SW 1271 (cell line): ENCODE measurements at regions not wholly inside any gene's neighbourhood (a gene's known extent, or its start where the extent isn't known, plus 50 kb on each side); places are given as distances from the start of the nearest gene placed in this dataset.
A peak's percentile ranks its signal among the peaks of the same experiment; 100 is the strongest.
"Not testable (repeated sequence)": the region's sequence is repeated elsewhere in the genome, so short reads cannot be mapped to it uniquely, and the experiment has no call there.

Experiments used
- DNase-seq, 2 experiments: peaks; one replicate each; lab custom pipeline; 2025; lab: John Stamatoyannopoulos, UW

DNA sequence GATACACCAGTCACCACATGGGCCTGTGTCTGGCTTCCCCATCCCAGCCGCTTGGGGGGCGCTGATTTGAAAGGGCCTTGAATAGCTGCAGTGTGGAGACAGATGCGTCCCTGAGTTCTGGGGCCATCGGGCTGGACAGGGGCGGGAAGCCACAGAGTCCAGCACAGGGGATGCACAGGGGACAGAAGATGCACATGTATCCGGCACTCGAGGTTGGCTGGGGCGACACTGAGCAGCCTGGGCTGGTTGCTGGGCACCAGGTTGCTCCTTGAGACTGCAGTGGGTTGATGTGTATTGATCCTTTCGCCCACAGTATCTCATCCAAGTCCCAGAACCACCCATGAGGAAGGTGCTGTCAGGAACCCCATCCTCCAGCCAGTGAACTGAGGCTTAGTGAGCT lies 99.3 kb upstream of the SYT13 start:
- no peak for DNase-seq

DNA sequence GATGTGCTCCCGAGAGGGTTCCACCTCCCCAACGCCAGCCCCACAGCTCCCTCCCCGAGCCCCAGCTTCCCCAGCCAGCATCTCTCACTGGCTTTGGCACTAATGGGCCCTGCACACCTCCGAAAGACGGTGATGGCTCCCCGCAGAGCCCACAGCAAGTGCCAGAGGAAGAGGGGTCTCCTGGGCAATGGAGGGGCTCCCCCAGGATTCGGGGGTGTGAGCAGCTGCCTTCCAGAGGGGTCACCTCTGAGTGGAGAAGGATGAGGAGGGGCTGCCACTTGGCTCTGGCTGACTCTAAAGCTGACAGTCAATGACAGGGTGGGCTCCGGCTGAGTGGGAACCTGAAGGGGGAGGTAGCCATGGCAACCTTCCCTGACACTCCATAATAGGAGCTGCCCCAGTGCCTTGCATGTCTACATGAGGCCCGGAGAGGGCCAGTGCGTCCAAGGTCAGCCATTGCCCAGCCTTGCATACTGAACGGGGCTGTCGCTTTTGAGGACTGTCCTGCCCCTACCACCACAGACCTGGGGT lies 98.6 kb upstream of the SYT13 start:
- DNase-seq: no peak

DNA sequence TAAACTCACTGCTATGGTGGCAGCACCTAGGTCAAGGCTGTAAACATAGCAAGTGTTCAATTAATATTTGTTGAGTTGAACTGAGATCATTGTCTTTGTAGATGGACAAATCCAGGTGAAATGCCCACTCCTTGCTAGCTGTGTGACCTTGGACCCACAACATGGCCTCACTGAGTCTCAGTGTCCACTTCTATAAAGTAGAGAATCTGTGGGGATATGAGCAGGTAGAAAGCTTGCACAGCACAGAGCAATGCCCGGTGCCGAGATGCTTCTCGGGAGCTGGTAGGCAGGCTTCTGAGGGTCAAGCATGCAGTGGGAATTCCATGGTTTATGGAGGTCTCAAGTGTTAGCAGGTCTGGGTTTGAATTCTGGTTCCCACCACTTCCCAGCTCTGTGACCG lies 97.9 kb upstream of the SYT13 start:
- no peak for DNase-seq

DNA sequence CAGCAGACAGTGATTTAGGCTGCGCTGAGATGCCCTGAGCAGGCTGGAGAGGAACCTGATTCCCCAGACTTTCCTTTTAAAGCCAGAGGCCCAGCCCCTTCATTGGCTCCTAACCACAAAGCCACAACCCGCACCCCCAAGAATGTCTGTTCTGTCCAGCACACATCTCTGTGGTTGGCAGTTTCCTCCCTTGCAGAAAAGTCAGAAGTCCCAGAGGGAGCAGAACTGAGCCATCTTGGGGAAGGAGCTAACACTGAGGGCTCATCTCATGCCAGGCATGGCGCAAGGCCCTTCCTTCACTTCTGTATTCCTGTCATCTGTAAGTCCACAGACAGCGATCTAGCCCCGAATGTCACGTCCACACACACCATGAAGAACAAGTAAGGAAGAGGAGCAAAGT lies 97.1 kb upstream of the SYT13 start:
- DNase-seq: no peak

DNA sequence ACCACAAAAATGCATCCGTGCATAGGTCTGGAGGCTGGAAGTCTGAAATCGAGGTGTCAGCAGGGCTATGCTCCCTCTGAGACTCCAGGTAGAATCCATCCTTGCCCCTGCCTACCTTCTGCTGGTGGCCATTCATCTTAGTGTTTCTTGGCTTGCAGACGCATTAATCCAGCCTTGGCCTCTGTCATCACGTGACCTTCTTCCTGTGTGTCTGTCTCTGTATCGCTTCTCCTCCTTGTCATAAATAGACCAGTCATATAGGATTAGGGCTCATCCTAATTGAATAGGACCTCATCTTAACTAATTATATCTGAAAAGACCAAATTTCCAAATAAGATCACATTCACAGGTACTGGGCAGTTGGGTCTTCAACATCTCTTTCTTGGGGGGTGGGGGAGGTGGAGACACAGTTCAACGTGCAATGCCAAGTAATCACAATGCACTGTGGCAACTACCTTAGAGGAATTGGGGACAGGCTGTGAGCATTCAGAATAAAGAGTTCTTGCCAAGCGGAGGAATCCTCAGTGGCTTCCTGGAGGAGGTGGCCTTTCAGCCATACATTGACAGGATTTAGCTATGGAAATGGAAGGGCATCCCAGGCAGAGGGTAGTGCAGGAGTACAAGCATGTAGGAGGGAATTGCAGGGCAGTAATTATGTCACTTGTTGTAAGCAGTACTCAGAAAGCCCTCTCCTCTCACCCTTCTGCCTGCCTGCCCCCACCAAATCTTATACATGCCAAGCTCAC lies 96.2 kb upstream of the SYT13 start:
- DNase-seq: no peak

DNA sequence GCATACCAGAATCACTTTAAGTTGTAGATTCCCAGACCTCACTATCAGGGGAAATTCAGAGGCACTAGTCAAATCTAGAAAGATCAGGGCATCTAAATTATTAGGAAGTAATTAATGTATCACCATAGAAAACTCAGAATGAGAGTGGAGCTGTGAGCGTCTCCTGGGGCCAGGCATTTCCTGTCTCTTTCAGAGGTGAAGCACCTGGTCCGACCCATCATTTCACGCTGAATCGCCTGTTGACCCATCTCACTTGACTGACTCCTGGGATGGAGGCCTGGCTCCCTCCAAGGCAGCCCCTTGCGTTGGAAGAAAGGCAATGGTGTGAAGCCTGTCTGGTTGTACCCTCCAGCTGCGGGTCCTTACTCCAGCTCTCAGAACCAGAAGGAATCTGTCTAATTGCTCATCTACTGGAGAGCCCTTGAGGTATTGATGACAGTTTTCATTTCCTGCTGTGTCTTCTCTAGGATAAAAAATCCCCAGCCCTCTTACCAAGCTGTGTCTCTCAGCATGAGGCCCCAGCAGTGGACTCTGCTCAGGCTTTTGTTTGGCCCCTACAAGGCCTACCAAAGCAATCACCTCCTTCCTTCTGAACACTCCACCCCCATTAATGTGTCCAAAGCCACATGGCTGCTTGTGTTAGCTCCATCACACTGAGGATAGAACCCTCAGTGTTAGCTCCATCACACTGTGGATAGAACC lies 93.2 kb upstream of the SYT13 start:
- DNase-seq: no peak

DNA sequence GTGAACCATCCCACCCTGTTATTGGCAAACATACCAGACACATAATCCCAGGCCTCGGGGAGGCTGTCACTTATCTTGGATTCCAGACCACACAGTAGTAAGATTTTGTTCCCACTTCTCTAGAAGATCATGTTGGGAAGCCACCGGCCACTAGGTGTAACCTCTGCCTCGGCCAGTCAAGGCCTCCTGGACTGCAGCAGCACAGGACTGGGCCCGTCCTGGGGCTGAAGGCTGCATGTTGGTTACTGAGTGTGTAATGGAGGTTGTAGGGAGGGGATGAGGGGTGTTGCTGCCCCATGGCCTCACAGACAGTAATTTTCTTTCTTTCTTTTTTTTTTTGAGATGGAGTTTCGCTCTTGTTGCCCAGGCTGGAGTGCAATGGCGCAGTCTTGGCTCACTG lies 92.4 kb upstream of the SYT13 start:
- no peak for DNase-seq

DNA sequence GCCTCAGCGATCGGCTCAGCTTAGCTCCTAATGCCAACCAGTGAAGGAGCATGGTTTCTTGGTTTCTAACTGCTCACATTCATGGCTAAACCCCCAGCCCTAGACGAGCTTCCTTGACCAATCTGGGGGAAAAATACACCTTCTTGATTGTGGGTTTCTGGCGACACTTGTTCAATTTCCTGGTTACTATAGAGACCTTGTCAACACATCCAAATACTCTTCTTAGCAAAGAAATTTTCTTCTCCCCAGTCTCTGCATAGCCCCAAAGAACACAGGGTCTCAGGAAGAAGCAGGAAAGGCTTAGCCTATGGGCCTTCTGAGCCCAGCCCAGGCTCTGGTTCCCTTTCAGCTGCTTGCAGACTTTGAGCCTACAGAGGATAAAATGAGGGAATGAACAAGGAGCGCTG lies 88.5 kb upstream of the SYT13 start:
- DNase-seq: no peak

DNA sequence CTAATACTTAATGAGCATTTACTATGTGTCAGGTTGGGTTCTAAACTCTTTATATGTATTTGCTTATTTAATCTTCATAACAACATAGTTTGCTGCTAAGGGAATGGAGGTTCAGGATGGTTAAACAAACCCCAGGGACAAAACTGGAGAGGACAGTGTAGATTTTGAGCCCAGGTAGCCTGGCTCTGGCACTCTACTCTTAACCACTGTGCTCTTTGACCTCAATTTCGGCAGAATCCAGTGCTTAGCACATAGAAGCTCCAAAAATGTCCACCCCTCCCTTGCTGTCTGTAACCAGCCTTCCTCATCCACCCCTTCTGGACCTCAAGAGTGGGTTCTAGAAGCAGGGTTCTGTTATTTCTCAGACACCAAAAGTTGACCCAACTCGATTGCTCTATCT lies 88.0 kb upstream of the SYT13 start:
- no peak for DNase-seq

DNA sequence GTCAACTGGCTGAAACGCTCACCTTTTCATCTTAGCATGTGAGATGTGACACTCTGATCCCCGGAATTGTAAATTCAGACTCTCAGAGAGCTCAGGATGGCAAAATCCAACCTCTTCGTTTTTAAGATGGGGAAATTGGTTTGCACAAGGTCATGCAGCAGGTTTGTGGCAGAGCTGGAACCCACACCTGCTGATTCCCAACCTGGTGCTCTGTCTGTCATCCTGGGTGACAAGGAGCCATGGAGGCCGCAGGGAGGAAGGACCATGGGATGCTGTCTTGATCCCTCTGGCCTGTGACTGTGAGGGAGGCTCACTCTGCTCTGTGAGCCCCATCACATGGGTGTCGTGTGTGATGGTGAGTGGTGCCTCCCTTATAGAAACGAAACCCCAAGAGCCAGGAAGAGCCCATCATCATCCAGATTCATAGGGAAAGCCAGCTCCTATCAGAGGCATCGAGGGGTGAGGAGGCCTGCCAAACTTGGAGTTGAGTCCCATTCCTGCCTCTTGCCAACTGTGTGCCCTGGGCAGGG lies 87.4 kb upstream of the SYT13 start:
- no peak for DNase-seq

DNA sequence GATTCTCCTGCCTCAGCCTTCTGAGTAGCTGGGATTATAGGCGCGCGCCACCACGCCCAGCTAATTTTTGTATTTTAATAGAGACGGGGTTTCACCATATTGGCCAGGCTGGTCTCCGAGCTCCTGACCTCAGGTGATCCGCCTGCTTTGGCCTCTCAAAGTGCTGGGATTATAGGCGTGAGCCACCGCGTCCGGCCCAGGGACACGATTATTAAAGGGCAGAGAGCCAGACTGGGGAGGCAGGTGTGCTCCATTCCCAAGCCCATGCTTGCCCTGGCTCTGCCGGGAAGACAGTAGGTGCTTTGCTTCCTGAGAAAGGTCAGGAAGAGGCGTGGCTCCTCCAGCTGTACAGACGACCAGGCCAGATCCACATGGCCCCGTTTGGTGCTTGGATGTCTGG lies 86.3 kb upstream of the SYT13 start:
- not testable (repeated sequence) for DNase-seq

DNA sequence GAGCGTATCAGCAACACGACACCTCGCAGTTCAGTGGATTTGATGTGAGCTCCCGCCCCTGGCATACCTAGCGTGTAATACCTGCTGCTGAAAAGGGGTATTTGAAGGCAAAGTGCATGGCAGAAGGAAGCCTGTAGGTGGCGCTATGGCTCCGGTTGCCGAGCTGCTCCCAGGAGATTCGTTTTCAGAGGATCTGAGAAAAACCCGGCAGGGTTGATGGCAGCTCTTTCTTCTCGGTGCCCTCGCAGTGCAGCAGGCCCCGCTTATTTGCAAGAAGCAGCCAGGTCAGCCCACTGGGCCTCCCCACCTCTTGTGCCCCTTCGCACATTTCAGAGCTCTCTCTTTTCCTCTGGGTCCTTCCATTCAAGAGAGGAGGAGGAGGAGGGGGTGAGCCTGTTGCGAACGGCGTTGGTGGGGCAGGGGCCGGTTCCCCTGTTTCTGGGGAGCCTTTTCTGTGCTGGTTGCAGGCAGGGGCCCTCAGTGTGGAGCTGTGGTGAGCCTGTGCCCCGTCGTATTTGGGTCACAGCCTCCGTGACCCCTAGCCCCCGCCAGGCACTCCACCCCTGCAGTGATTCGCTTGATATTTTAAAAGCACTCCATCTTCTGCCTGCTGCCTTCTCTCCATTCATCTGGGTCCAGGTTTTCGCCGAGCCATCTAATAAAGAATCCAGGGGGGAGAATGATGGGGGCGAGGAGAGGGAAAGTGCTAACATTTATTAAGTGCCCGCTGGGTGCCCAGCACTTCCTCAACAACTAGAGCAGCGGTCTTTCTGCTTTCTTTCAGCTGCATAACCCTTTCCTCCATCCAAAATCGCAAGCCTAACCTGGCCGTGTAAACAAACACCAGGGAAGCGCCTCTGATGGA lies 85.3 kb upstream of the SYT13 start:
- DNase-seq: peak in 1 of 2 experiments; percentile 53

DNA sequence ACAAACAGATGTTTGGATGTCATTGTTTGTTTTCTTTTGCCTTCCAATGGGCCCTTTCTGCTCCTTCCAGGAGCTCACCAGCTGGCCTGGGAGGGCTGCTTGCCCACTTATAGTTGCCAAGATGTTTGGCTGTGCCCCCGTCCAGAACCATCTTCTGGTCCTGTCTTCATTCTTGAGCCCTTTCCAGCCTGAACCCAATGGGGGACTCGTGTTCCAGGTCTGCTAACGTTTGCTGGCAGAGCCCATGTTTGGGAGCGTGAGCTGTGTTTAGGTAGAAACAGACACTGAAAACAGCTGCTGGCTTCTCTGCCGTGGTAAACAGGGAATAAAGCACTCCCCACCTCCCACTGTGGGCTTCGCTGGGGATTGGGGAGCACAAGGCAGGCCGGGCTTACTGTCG lies 83.2 kb upstream of the SYT13 start:
- no peak for DNase-seq

DNA sequence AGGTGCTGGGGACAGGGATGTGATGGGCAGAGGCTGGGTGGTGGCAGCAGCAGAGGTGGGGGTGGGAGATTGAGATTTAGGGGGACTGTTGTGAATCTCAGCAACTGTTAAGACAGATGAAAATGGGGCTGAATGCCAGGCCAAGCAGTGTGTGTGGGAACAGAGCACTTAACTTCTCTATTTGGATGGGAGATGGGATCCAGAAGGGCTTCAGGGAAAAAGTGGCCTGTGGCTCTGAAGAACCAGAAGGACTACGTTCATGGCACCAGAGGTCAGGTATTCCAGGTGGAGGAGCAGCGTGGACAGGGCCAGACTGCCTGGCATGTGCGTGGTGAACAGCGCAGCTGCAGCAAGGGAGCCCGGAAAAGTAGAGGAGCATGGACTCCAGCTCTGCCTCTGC lies 82.6 kb upstream of the SYT13 start:
- no peak for DNase-seq

DNA sequence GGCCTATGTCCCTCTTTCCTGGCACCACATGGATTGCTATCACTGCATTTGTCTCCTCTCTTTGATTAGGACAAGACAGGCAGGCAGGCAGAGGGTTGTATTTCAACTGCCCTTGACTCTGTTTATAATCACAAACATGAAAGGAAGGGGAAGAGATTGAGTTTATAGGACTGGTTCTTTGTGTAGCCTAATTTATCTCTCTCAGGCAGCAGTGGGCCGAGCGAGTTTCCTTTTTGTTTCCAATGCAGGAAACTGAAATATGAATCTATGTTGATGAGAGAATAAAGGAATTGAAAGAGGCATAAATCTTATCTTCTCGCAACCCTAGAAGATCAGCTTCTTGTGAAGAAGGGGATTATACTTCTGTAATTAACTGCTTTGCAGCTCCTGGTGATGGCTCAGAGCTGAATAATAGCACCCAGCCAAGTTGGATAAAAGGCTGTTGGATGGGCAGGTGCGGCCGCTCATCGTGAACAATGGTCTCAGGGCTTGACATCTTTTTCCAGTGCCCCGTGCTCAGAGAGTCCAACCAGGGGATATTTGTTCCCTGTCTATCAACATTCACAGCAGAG lies 80.6 kb upstream of the SYT13 start:
- no peak for DNase-seq

DNA sequence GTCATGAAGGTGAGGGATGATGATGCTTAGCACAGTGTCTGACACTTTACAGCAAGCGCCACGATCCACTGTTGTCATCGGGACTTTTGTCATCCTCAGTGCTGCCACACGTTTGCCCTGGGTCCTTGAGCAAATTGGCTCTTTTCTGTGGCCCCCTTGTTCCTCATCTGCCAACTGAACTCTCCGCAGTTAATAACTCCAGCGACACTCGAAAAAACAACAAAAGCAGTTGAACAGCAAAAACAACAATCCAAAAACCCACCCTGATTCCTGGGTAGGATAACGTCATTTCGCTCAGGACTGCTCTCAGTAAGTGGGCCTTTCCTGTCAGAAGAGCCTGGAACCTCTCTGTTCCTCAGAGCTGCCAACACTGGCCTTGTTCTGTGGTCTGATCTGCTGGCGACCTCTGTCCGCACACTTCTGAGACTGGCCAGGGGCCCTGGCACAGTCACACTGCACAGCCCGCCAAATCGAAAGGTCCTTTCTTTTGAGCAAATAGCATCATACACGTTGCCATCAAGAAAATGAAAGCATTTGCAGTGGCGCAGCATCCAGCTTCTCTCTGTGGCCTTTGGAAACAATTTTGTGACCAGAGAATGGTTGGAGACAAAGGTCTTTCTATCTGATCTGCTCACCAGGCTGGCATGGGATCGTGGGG lies 79.9 kb upstream of the SYT13 start:
- no peak for DNase-seq

DNA sequence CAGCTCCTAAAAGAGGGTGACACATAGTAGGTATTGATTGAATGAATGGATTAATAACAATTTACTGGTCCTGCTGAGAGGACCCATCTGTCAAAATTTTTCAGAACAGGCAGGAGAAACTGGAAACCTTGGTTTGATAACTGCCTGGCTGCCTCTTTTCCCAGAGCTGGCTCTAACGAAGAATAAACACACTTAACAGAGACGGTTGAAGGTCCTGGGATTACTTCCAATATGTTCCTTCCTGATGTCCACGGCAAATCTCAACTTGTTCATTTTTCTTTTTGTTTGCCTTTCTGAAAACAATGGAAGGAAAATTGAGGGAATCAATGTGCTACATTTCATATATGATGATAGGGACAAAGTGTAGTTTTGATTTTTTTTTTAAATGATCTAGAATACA lies 76.5 kb upstream of the SYT13 start:
- no peak for DNase-seq

DNA sequence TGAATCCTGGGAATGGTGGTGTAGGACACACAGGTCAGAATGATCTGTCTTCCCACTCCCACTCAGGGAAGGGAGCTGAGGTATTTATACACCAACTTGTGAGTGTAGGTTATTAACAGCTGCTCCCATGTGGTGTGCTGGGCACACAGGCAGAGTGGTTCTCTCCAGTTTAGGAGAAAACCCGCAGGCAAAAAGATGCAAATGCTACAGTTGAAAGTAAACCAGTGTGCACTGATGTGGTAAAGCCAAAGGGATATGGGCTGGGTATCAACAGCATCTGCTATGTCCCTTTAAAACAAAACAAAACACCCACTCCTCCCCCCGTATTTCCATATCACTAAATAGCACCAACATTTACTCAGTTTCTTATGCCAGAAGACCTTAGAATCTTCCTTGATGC lies 75.4 kb upstream of the SYT13 start:
- no peak for DNase-seq

DNA sequence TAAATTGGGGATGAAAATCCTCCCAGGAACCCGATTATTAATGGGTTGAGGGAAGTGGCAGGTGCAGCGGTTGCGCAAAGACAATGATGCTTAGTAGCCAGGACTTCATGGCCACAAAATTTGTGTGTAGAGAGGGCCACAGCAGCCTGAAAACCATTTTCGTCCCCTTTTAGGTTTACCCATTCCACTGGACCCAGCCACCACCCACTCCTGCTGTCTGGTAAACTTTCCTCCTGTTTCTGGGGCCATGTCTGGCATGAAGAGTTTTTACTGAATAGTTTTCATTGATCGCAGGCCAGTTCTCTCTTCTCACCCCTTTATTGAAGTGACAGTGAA lies 69.5 kb upstream of the SYT13 start:
- DNase-seq: no peak

DNA sequence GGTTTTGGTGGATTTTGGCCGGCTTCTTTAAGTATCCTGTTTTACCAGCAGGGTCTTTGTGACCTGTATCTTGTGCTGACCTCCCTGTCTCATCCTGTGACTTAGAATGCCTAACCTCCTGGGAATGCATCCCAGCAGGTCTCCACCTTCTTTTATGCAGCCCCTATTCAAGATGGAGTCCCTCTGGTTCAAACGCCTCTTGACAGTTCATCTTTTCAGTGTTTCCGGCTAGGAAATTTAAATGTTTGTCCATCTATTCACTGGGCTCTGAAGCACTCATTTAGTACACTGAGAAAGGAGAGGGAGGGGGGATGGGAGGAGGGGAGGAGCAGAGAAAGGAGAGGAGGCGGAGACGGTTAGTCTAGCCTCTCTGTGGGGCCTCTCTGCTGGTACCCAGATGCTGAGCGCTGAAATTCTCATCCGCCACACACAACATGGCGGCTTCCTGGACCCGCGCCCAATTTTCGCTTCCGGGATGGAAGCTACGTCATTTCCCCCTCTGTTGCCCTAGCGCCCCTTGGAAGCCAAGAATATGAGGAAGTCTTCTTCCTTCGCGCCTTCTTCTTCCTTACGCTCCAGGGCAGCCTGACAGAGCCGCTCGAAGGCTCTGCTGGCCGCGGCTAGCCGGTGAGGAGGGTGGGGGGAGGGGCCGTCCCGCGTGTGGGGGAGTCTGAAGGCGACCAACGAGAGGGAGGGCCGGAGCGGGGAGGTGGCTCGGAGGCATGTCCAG lies 69.0 kb upstream of the SYT13 start:
- DNase-seq: no peak

DNA sequence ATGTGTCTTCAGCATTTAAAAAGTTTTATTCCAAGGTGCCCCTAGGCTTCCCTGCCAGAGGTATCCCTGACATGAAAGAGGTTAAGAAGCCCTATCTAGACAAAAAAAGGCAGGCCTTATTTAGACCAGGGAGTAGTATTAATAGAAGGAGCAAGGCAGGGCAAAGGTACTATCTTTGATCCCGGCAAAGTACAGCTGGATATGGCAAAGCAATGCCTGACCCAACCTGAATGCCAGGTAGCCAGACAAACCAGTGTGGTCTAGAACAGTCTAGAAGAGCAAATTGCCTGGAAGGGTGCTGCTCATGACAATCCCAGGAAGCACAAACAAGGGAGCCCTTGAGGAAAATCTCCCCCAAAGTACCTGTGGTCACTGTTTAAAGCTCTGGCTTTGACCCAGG lies 62.6 kb upstream of the SYT13 start:
- DNase-seq: no peak
